DND-41 (cell line): ENCODE measurements at regions not wholly inside any gene's neighbourhood (a gene's known extent, or its start where the extent isn't known, plus 50 kb on each side); places are given as distances from the start of the nearest gene placed in this dataset.

ENCODE experiments used
- EZH2 ChIP-seq: IDR thresholded peaks from 3 replicates; pipeline ENCODE4 v1.6.1; 2012; ENCODE audit warnings: borderline replicate concordance, low read depth, mild to moderate bottlenecking, moderate library complexity, low read length, inconsistent platforms; ENCODE audit not compliant: severe bottlenecking
- TF ChIP-seq, protein P1 (sequence below): IDR thresholded peaks from 2 replicates; pipeline ENCODE4 v1.5.1; 2012; ENCODE audit warnings: borderline replicate concordance, low read length, moderate library complexity, mild to moderate bottlenecking; ENCODE audit not compliant: poor library complexity, severe bottlenecking; ENCODE audit errors: extremely low read depth

- TF ChIP-seq, protein P1, sequence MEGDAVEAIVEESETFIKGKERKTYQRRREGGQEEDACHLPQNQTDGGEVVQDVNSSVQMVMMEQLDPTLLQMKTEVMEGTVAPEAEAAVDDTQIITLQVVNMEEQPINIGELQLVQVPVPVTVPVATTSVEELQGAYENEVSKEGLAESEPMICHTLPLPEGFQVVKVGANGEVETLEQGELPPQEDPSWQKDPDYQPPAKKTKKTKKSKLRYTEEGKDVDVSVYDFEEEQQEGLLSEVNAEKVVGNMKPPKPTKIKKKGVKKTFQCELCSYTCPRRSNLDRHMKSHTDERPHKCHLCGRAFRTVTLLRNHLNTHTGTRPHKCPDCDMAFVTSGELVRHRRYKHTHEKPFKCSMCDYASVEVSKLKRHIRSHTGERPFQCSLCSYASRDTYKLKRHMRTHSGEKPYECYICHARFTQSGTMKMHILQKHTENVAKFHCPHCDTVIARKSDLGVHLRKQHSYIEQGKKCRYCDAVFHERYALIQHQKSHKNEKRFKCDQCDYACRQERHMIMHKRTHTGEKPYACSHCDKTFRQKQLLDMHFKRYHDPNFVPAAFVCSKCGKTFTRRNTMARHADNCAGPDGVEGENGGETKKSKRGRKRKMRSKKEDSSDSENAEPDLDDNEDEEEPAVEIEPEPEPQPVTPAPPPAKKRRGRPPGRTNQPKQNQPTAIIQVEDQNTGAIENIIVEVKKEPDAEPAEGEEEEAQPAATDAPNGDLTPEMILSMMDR: no peak
- TF ChIP-seq EZH2: no peak
Observed at GRCh38 chr14:97946641-97947040, 1149.5 kb downstream of the VRK1 start.
